ENCODE measurements at regions not wholly inside any gene's neighbourhood (a gene's known extent, or its start where the extent isn't known, plus 50 kb on each side); places are given as distances from the start of the nearest gene placed in this dataset.

- no peak for TF ChIP-seq CTCF (IDR thresholded peaks at IDR 0.05)
- no peak for TF ChIP-seq POLR2A (IDR thresholded peaks at IDR 0.05)
- Histone ChIP-seq H3K27ac (no peak overlapping the region), H3K27me3 (no peaks in the 10 kb centered on the region), H3K9me3 (replicated peaks in 1 of 3) (peaks cover 0 to 4% (median 0%) of the 10 kb centered on the region in 3 donors), H3K4me1 (replicated peaks in 1 of 2) (no peaks in the 10 kb centered on the region), H3K4me3 (no peak overlapping the region), H3K36me3 (replicated peaks in 1 of 2) (no peaks in the 10 kb centered on the region)
- intact Hi-C loops (cut with DNase I): no loop called here
- DNase-seq: no peak
- WGBS, 4 donors: 33 to 93% (median 73%) methylated on average over 1 of the region's 1 CpG
These were observed 117.7 kb upstream of the CDK1 start for GRCh38 chr10:60660625-60661024.

GRCh38 chr10:60654813-60655464 is 123.3 kb upstream of the CDK1 start:
- TF ChIP-seq POLR2A (IDR thresholded peaks at IDR 0.05): no peak
- no peak for TF ChIP-seq CTCF (IDR thresholded peaks at IDR 0.05)
- Histone ChIP-seq H3K4me3 (no peak overlapping the region), H3K4me1 (replicated peaks in 1 of 2) (no peaks in the 10 kb centered on the region), H3K27ac (no peak overlapping the region), H3K36me3 (replicated peaks in 1 of 2) (no peaks in the 10 kb centered on the region), H3K9me3 (replicated peaks in 1 of 3) (peaks cover 0 to 4% (median 0%) of the 10 kb centered on the region in 3 donors), H3K27me3 (no peaks in the 10 kb centered on the region)
- no peak for DNase-seq
- 60 to 70% (median 62%) methylated on average over 4 of the region's 4 CpGs for WGBS, 4 donors
- intact Hi-C loops (cut with DNase I): no loop called here

- TF ChIP-seq CTCF (IDR thresholded peaks at IDR 0.05): no peak
- TF ChIP-seq POLR2A (IDR thresholded peaks at IDR 0.05): no peak
- Histone ChIP-seq H3K4me3 (no peak overlapping the region), H3K27me3 (no peaks in the 10 kb centered on the region), H3K27ac (no peak overlapping the region), H3K9me3 (replicated peaks in 1 of 3) (no peaks in the 10 kb centered on the region), H3K36me3 (replicated peaks in 1 of 2) (no peaks in the 10 kb centered on the region), H3K4me1 (replicated peaks in 1 of 2) (no peaks in the 10 kb centered on the region)
- 82 to 90% (median 87%) methylated on average over 6 of the region's 6 CpGs for WGBS, 4 donors
- DNase-seq: no peak
- intact Hi-C loops (cut with DNase I): no loop called here
These were observed 125.7 kb upstream of the CDK1 start for GRCh38 chr10:60652628-60653027.

- no peak for DNase-seq
- Histone ChIP-seq H3K4me1 (replicated peaks in 1 of 2) (no peaks in the 10 kb centered on the region), H3K9me3 (replicated peaks in 1 of 3) (no peaks in the 10 kb centered on the region), H3K4me3 (no peak overlapping the region), H3K36me3 (replicated peaks in 1 of 2) (no peaks in the 10 kb centered on the region), H3K27me3 (no peaks in the 10 kb centered on the region), H3K27ac (no peak overlapping the region)
- intact Hi-C loops (cut with DNase I): no loop called here
- TF ChIP-seq POLR2A (IDR thresholded peaks at IDR 0.05) (no peak), CTCF (IDR thresholded peaks at IDR 0.05) (no peak)
These were observed 127.9 kb upstream of the CDK1 start for GRCh38 chr10:60650378-60650800.

Measured in adrenal gland (tissue), 9 donors.